GM19468 (cell line): ENCODE measurements at regions not wholly inside any gene's neighbourhood (a gene's known extent, or its start where the extent isn't known, plus 50 kb on each side); places are given as distances from the start of the nearest gene placed in this dataset.

Experiments used
- ATAC-seq: cut with Tn5 transposase; IDR thresholded peaks from one replicate; pipeline ENCODE4 v1.9.1; 2021; ENCODE audit warnings: mild to moderate bottlenecking, moderate library complexity, moderate number of reproducible peaks; ENCODE audit not compliant: unreplicated experiment; ENCODE audit errors: extremely low read depth

GRCh38 chr5:173716058-173716682 lies 99.7 kb upstream of the BOD1 start:
- no peak for ATAC-seq

DNA sequence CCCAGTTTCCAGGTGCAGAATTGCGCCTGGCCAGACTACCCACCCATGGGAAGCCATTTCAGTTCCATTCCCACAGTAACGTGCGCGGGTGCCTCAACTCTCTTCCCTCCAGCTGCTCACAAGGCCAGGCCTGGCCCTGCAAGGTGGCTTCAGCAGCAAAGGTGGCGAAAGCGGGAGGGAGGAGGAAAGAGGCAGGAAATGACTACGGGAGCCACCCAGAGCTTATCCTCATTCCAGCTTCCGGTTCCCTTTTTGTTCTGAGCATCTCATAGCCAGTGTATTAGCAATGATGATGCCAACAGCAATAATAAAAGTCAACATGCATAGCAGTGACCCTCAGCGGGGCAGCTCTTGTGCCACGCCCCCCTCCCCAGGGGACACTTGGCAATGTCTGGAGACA lies 101.5 kb upstream of the BOD1 start:
- no peak for ATAC-seq

GRCh38 chr5:173718469-173718868 lies 102.0 kb upstream of the BOD1 start:
- no peak for ATAC-seq

GRCh38 chr5:173719731-173720082 lies 103.3 kb upstream of the BOD1 start:
- ATAC-seq: no peak

- no peak for ATAC-seq
These were observed 104.0 kb upstream of the BOD1 start for GRCh38 chr5:173720286-173720952.

- no peak for ATAC-seq
These were observed 104.6 kb upstream of the BOD1 start for GRCh38 chr5:173720953-173721600.

- ATAC-seq: no peak
These were observed 105.3 kb upstream of the BOD1 start for GRCh38 chr5:173721601-173722232.

- no peak for ATAC-seq
These were observed 110.6 kb upstream of the BOD1 start for GRCh38 chr5:173726846-173727557.

DNA sequence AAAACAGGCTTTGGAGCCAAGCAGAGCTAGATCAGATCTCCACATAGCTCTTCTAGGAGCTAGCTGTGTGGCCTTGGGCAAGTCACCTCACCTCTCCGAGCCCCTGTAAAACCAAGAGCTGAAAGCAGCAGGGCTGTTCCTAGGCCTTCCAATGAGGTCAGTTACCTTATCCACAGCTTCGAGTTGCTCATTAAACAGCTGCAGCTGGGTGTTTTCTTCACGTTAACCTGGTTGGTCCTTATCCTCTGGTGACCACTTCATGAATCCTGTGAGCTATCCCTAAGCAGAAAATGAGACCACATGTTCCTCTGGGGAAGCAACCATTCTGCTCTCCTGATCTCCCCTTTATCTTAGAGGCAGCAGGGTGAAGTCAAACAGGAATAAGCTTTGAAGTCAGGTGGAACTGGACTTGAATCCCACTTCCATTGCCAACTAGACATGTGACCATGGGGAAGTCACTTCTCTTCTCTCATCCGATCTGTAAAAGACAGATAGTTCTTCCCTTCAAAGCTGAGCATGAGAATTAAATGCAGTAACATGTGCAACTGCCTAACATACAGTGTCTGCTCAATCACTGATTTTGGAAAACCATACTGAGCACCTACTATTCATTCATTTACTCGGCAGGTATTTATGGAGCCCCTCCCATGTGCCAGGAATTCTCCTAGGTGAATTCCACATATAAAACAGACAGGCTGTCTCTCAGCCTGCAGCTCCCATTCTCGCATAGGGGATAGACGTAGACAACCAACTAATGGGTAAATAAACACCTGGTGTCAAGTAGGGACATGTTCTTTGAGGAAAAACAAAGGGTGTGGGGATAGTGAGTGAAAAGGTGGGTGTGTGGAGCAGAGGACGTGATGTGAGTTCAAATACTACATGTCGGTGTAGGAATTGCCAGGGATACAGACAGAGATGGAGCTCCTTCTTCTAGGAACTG lies 111.7 kb upstream of the BOD1 start:
- no peak for ATAC-seq

DNA sequence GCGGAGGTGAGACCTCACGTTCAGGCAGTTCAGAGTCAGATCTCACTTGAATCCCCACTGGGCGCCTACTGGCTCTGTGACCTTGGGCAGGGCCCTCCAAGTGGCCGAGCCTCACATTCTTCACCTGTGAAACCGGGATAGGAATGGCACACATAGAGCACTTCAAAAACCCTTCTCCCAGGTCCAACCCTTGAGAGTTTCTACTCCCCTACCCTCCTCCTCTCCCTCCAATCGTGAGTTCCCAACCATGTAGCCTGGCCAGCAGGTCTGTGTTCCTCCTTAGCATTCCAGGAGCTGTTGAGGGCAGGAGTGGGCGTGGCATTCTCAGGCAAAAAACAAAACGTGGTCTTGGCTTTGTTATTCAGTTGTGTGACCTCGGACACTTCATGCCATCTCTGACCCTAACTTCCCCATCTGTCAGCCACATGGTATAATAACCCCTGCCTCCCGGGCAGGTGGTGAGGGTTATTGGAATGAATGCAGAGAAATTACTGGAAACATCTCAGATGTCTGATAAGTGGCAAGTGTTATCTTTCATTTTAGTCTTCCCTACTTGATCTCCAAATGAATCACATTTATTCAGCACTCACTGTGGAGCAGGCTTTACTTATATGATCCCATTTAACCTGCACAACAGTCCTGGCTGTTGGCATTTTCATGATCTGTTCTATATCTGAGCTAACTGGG lies 112.8 kb upstream of the BOD1 start:
- ATAC-seq: no peak

- no peak for ATAC-seq
These were observed 114.3 kb upstream of the BOD1 start for GRCh38 chr5:173730632-173731298.

GRCh38 chr5:173733021-173733420 lies 116.6 kb upstream of the BOD1 start:
- ATAC-seq: no peak

- ATAC-seq: no peak
These were observed 117.0 kb upstream of the BOD1 start for GRCh38 chr5:173733425-173733824.

- peak; percentile 35 for ATAC-seq
These were observed 117.5 kb upstream of the BOD1 start for GRCh38 chr5:173733831-173734501.

GRCh38 chr5:173734716-173735115 lies 118.3 kb upstream of the BOD1 start:
- no peak for ATAC-seq

- ATAC-seq: no peak
These were observed 118.7 kb upstream of the BOD1 start for GRCh38 chr5:173735184-173735583.

DNA sequence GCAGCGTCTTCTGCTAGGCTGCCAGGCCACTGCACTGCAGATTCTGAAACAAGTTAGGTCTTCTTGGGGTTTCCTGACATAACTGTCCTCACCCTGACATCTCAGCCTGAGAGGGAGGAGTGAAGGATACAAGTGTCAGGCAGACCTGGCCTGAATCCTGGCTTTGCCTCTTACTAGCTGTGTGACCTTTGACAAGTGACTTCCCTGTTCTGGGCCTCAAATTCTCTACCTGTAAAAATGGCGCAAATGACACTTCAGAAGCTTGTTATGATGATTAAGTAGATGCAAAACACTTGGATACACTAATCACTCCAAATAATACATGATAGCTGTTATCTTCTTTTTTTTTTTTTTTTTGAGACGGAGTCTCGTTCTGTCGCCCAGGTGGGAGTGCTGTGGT lies 119.2 kb upstream of the BOD1 start:
- no peak for ATAC-seq

DNA sequence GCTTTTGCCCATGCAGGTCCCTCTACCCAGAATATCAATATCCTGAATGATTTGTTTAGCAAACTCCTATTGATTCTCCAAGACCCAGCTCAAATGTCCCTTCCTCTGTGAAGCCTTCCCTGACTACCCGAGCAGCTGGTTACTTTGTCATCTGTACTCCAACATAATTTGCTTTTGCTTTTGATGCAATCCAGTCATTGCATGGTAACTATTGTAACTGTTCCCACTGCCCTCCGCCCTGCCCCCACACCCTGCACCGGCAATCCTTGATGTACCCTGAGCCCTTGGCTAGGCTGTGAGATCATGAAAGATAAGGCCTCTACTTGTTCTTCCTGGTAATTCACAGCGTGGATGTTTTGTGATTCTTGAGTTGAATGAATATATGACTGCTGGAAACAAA lies 119.9 kb upstream of the BOD1 start:
- no peak for ATAC-seq
